ENCODE measurements at regions not wholly inside any gene's neighbourhood (a gene's known extent, or its start where the extent isn't known, plus 50 kb on each side); places are given as distances from the start of the nearest gene placed in this dataset.

GRCh38 chr13:60721063-60721462 lies 324.0 kb downstream of the TDRD3 start:
- H3K4me3 ChIP-seq (ENCODE audit: low read depth, low read length): no peak overlapping the region
- no peak for TF ChIP-seq CTCF (IDR thresholded peaks at IDR 0.05; ENCODE audit: low read depth, low read length)

- no peak overlapping the region for H3K4me3 ChIP-seq (ENCODE audit: low read depth, low read length)
- no peak for TF ChIP-seq CTCF (IDR thresholded peaks at IDR 0.05; ENCODE audit: low read depth, low read length)
Measured at GRCh38 chr13:60720590-60720989, 323.6 kb downstream of the TDRD3 start.

- no peak overlapping the region for H3K4me3 ChIP-seq (ENCODE audit: low read depth, low read length)
- TF ChIP-seq CTCF (IDR thresholded peaks at IDR 0.05; ENCODE audit: low read depth, low read length): no peak
Measured at GRCh38 chr13:60716313-60716712, 319.3 kb downstream of the TDRD3 start.

- TF ChIP-seq CTCF (IDR thresholded peaks at IDR 0.05; ENCODE audit: low read depth, low read length): no peak
- no peak overlapping the region for H3K4me3 ChIP-seq (ENCODE audit: low read depth, low read length)
Measured at GRCh38 chr13:60707878-60708277, 310.9 kb downstream of the TDRD3 start.

- H3K4me3 ChIP-seq (ENCODE audit: low read depth, low read length): no peak overlapping the region
- no peak for TF ChIP-seq CTCF (IDR thresholded peaks at IDR 0.05; ENCODE audit: low read depth, low read length)
Measured at GRCh38 chr13:60701895-60702294, 304.9 kb downstream of the TDRD3 start.

GRCh38 chr13:60700994-60701393 lies 304.0 kb downstream of the TDRD3 start:
- no peak for TF ChIP-seq CTCF (IDR thresholded peaks at IDR 0.05; ENCODE audit: low read depth, low read length)

GRCh38 chr13:60699636-60700035 lies 302.6 kb downstream of the TDRD3 start:
- H3K4me3 ChIP-seq (ENCODE audit: low read depth, low read length): no peak overlapping the region
- TF ChIP-seq CTCF (IDR thresholded peaks at IDR 0.05; ENCODE audit: low read depth, low read length): no peak

More at GRCh38 chr13:60700994-60701393, 304.0 kb downstream of the TDRD3 start:
- no peak overlapping the region for H3K4me3 ChIP-seq (ENCODE audit: low read depth, low read length)
